NCI-H226 (cell line): ENCODE measurements at regions not wholly inside any gene's neighbourhood (a gene's known extent, or its start where the extent isn't known, plus 50 kb on each side); places are given as distances from the start of the nearest gene placed in this dataset.

Source experiments
- DNase-seq: peaks from one replicate; pipeline ENCODE4 v3.0.0-alpha.2; 2015

DNA sequence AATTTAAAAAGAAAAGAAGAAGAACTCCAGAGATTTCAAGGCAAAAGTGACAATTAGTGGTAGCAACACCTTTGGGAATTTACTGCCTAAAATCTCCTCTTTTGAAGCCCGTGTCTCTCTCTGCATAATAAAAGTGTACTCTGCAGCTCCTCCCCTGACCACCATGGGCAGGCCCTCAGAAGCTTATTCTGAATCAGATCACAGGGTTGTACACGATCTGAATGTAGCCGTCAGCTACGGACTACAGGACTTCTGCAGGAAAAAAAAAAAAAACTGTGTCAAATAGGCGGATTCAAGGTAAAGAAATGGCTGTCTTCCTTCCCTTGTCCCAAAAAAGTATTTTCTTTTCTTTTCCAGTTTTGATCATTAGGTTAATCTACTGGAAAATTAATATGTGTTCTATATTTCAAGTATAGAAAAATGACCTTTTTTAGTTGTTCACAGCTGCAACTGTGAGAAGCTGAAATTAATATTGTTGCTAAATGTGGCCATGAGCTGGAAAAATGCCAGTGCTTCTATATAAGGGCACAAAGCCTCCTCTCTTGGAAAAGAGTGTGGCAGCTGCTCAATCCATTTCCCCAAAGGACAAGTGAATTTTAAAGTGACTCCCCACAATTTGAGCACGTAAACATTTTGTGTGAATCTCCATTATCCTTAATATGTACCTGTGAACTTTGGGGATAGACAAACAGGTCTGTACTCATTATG is 397.4 kb downstream of the C6orf118 start:
- no peak for DNase-seq

DNA sequence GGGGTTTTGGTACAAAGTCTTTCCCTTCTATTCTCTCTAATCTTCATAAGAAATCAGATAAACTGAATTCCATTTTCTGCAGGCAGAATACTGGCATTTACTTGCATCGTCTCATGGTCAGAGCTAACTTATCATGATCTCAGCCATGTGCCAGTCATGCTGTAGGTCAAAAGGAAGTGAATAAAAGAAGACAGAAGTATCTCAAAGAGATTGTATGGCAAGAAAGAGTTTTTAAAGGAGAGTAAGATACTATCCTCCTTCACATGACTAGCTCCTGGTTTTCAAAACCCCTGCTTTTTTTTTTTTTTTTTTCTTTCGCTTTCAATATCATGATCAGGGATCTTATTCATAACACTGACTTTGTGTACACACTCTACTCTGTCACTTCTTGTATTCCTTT is 398.3 kb downstream of the C6orf118 start:
- DNase-seq: no peak

DNA sequence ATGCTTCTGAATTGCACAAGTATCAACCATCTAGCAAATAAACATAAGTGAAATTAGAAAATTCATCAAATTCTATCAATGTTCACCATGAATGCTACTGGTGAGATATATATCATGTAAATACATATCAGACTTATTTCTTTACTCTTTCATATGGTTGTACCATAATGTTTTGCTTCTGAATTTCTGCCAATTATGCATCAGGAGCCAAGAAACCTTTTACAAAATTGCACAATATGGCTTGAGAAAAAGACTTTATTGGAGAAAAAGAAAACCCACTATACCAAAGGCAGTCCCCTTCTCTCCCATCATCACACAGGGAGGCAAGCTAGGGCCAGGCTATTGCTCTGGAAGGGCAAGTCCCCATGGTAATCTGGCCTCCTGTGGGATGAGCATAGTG is 402.6 kb downstream of the C6orf118 start:
- DNase-seq: no peak

- no peak for DNase-seq
Measured at GRCh38 chr6:164905311-164905710, 404.1 kb downstream of the C6orf118 start.

DNA sequence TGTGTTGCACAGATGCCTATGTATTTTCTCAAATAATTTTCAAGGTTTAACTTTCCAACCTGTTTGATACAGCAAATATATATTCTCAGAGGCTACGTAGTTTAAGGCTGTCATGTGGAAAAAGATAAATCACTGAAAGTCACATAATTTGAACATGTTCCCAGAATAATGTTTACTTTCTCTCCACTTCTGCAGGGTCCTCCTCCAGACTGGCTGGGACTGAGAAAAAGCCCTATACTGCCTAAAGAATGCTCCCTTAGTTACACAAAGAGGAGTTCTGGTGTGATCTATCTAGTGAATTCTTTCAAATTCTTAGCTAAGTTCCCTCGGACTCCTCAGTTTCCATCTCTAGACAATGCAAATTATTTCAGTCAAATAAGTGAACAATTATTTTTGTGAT is 411.0 kb downstream of the C6orf118 start:
- DNase-seq: no peak

DNA sequence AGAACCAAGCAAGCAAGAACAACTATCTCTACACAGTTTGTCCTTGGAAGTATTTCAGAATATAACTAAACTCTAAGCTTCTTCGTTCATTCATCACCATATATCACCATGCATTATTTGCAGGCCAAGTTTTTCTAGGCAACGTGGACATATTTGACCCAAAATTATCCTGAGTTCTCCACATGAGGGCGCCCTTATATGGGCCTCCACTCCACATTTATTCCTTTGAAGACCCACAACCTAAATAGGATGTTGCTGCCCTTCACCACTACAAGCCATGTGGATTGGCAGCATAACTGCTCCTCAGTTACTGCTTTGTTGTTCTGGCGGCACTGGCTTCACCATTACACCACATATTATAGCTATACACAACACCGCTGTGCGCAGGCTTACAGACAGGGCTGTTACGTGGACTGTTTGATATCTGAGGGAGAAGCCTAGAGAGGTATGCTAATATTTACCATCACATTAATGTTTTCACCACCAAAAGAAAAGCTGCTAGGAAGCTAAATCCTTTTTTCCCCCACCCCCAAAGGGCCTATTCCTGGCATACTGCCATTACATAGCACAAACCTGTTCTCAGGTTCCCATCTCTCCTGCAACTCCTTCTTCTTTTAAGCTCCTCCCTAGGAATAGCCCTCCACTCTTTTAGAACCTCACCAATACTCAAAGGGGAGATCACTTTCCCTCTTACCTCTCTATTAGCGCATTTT is 411.7 kb downstream of the C6orf118 start:
- DNase-seq: no peak

DNA sequence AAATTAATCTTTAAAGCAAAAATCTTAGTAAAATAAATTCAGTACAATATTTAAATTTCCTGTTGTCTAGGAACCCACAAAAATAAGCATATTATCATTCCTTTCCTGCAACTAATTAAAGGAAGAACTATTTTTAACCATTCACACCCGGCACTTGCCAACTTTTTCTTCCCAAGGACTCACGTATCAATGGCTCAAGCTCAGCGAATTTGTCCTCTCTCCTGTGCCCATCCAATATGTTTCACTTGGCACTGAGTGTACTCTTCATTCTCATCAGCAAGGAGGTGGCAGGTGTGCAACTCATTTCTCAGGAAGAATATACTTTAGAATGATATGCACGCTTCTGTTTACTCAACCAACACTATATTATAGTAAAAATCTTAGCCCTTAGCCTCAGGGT is 419.4 kb downstream of the C6orf118 start:
- no peak for DNase-seq

GRCh38 chr6:164887660-164888059 is 421.7 kb downstream of the C6orf118 start:
- DNase-seq: no peak

DNA sequence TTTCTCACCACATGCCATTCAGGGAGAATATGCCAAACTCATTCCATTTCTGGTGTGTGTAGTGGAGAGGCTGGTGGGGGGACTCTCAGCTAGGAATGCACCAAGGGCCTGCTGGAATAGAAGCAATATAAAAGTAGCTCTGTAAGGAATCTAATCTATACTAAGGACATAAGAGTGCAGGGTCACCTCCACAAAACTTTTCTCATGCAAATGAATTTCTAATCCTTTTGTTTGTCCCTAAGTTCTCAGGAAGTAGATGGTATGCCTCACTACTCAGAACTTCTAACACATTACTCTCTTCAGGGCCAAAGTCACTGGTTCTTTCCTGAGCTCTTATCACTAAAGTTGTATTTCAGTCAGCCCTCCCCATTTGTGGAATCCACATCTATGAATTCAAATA is 427.2 kb downstream of the C6orf118 start:
- DNase-seq: no peak

DNA sequence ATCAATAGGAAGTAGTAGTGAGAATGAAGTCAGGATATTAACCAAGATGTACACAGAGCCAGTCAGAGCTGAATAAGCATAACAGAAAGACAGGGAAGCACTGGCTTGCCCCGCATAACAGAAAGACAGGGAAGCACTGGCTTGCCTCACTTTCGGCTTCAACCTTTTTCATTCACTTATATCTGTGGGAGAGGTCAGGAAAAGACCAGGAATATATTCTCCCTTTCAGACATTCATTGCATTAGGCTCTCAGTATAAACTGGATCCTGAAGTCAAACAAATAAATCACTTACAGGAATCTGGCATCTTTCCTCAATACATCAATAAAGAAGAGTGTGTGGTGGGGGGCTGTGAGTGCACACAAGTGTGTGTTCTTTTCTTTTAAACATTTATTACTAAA is 437.6 kb downstream of the C6orf118 start:
- no peak for DNase-seq

GRCh38 chr6:164870164-164870563 is 439.2 kb downstream of the C6orf118 start:
- no peak for DNase-seq

DNA sequence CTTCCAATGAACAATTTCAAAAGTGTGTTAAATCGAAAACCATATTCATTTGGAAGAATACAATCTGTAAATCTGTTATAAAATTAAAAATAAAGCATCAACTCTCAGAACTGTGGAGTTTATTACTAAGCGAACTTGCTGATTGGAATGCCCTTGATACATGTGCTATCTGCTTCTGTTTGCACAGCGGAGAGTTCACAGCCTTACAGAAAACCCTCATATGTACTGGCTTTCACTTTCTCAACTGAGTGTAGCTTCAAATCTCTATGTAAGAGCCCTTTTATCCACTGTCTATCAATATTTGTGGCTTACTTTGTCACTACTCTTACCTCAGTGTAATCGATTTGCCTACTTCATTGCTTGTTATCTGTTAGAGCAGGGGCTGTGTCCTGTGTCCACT is 447.4 kb downstream of the C6orf118 start:
- DNase-seq: no peak

DNA sequence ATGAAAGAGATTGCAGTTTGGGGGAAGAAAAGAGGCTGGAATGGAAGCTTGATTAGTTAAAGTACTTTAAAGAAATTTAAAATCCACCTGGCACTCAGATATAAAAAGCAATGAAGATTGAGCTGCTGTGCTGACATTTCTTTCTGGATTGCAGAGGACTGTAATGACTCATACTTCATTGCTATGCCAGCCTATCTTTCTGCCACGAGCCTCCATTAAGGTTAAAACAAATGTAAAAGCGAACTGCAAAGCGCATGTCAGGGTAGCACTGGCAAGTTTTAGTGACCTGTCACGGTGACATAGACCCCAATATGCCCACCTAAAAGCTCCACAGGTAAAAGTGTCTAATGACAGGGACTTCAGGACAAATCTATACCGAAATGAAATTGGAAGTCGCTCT is 449.6 kb downstream of the C6orf118 start:
- no peak for DNase-seq

GRCh38 chr6:164856138-164856537 is 453.3 kb downstream of the C6orf118 start:
- no peak for DNase-seq

DNA sequence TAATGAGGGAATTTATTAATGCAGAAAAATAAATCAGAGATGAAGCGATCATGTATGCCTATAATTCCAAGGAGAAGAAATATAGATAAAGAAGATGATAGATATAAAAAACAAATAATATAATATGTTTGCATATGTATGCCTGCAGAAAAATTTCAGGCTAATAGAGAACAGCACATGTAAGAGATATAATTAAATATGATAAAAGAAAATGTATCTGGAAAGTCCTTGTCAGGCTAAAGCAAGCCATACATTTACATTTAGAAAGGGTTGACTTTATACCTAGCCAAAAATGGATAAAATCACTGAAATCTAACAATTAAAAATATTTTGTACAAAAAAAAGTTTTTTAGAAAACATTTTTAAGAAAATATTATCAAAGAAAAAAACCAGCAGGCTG is 454.1 kb downstream of the C6orf118 start:
- DNase-seq: no peak

DNA sequence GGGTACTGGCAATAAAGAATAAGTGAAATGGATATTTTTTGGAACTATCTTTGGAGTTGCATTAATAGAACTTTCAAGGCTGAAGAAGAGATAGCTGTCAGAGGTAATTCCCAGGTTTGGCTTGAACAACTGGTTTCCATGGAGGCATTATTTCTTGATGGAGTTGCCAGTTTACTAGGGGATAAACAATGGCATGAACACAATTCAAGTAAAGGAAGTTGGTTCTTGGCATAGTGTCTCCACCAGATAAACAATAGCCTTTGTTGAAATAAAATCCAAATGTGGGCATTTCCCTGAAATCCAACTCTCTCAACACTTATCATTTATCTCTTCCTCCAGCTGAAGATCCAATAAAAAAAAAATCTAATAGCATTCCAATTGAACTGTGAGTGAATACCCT is 454.9 kb downstream of the C6orf118 start:
- DNase-seq: no peak

- DNase-seq: no peak
Measured at GRCh38 chr6:164845773-164846172, 463.6 kb downstream of the C6orf118 start.

GRCh38 chr6:164842085-164842484 is 467.3 kb downstream of the C6orf118 start:
- DNase-seq: no peak

DNA sequence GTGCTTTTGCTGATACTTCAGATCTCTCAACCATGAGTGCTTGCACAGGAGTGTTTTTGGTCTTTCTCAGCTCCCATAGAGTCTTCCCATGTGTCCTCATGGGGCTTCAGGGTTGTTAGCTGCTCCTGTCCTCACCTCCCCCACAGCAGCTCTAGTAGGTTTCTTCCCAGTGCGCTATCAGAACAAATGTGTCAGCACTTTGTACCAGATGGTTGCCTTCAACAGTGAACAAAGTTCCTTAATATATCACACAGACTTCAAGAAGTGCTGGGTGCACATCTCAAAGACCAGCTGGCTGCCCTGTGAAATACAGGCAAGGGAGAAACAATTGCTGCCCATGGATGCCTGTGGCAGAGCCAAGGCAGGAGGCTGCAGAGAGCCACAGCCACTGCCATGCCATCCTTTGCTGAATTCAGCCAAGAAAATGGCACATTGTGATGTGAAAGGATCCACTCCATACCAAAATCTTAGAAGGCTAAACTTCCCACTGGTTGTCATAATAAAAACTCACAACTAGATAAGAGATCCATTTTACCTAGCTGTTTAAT is 471.3 kb downstream of the C6orf118 start:
- no peak for DNase-seq

DNA sequence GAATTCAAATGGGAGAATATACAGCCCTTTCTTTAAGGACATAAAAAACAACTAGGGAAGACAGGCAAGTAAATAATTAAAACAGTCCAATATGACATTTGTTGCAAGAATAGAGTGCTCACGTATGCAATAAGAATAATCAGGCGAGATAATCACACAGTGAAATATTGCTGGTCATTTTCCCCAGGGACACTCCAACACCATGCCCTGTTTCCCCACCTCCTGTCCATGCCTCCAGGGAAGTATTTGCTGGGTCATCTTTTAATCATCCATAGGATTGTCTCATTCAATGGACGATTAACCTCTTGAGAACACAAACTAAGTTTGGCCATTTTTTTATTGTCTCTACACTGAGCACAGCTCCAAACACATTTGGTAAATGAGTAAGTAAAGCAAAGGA is 472.9 kb downstream of the C6orf118 start:
- DNase-seq: no peak

DNA sequence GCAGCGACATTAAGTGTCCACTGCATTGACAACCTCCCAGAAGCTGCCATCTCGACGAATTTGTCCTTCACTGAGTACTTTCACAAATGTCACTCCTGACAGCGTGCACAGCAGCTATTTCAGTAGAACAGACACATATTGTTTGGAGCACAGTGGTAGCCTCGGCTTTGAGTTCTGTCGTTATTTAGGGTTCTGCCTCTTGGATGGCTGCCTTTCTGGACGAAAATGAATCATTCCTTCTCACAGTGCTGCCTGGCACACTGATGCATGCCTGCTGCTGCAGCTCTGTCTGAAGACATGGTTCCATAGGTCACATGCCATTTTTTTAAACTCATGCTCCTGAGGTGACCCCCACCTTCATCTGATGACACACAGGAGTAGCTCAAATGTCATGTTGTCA is 477.0 kb downstream of the C6orf118 start:
- DNase-seq: no peak

DNA sequence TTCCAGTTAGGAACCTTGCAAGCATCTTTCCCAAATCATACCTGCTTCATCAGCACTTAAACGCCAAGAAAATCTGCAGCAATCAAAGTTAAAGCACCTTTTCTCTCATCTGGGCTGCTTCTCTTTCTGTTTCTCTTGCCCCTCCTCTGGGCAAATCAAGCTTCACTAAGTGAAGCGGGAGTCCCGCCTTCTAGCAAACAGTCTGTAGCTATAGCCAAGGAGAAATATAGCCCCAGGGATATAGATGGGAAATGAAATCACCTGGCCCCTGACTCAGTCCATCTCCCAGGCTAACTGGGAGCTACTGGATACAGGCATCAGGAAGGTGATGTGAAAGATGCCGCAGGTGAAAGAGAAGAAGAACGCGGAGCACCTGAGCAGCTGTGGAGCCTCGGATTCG is 481.9 kb downstream of the C6orf118 start:
- no peak for DNase-seq

DNA sequence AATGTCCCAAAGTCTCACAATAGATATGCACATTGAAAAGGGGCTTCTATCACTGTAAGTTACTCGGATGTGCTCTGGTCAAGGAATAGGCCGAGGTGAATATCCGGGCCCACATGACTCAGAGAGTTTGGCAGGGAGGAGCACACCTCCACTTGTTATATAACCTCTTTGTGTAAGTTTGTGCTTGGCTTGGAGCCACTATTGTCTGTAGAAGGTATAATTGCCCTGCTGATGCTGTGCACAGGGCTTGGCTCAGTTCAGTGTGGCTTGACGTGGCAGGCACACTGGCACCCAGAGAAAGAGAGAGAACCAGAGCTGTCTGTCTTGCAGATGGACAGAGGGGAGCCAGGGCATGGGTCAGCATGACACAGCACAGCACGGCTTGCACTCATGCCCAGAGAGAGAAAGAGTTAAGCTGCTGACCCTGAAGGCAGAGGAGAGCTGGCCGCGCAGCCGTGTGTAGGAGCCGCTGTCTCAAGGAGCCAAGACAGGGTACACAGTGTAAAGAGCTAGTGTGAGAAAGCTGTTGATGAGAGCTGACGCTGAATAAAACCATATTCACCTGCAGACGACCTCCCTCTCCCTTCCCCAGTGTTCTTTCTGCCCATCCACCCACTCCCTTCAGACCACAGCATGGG is 482.5 kb downstream of the C6orf118 start:
- DNase-seq: no peak

GRCh38 chr6:164825386-164825785 is 484.0 kb downstream of the C6orf118 start:
- no peak for DNase-seq
